OCI-LY7 (cell line): ENCODE measurements at regions not wholly inside any gene's neighbourhood (a gene's known extent, or its start where the extent isn't known, plus 50 kb on each side); places are given as distances from the start of the nearest gene placed in this dataset.

Experiments
- EZH2phosphoT487 ChIP-seq: fragments of 200-600 bp; sonication (generic); IDR thresholded peaks from 2 replicates; pipeline ENCODE4 v1.6.1; 2018; ENCODE audit warnings: low read depth, borderline replicate concordance, mild to moderate bottlenecking, mixed run types, antibody characterized with exemption, low read length, moderate library complexity, mixed read lengths
- TF ChIP-seq, protein P1 (sequence below): fragments of 200-600 bp; sonication (generic); conservative IDR thresholded peaks from 2 replicates; pipeline ENCODE4 v1.5.1; 2014; ENCODE audit warnings: mild to moderate bottlenecking, antibody characterized with exemption, low read length, moderate library complexity, mixed read lengths

DNA sequence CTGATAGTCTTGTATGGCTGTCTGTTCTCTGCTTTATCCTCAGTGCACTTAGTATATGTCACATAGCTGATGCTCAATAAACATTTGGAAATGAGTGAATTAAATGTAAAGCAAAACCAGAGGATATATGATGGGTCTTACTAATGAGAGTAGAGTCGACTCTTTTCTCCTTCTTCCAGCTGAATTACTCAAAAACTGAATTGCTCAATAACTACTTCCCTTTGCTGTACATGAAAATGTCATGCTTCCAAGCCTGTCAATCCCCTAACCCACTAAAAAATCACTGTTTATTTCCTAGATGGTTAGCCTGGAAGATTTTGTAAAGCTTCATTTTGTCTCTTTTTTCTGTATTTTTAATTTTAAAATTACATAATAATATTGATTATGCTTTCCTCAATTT is 88.0 kb downstream of the OR13A1 start:
- TF ChIP-seq, protein P1, sequence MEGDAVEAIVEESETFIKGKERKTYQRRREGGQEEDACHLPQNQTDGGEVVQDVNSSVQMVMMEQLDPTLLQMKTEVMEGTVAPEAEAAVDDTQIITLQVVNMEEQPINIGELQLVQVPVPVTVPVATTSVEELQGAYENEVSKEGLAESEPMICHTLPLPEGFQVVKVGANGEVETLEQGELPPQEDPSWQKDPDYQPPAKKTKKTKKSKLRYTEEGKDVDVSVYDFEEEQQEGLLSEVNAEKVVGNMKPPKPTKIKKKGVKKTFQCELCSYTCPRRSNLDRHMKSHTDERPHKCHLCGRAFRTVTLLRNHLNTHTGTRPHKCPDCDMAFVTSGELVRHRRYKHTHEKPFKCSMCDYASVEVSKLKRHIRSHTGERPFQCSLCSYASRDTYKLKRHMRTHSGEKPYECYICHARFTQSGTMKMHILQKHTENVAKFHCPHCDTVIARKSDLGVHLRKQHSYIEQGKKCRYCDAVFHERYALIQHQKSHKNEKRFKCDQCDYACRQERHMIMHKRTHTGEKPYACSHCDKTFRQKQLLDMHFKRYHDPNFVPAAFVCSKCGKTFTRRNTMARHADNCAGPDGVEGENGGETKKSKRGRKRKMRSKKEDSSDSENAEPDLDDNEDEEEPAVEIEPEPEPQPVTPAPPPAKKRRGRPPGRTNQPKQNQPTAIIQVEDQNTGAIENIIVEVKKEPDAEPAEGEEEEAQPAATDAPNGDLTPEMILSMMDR: no peak
- TF ChIP-seq EZH2phosphoT487: no peak
